ENCODE measurements at regions not wholly inside any gene's neighbourhood (a gene's known extent, or its start where the extent isn't known, plus 50 kb on each side); places are given as distances from the start of the nearest gene placed in this dataset.

GRCh38 chr1:60731321-60731720 is 351.0 kb upstream of the NFIA start:
- CTCF ChIA-PET, result no interaction called here
- H3K27me3 ChIP-seq (replicated peaks; ENCODE audit: insufficient read depth, low read depth, low read length, poor library complexity), result peaks cover 13% of the 10 kb centered on the region
- no peaks in the 10 kb centered on the region for H3K9me3 ChIP-seq (ENCODE audit: low read depth, low read length, poor library complexity, severe bottlenecking)
- no peak for TF ChIP-seq EZH2 (IDR thresholded peaks at IDR 0.05; ENCODE audit: borderline replicate concordance, low read depth, low read length, poor library complexity, severe bottlenecking)
- TF ChIP-seq CTCF (conservative IDR thresholded peaks at IDR 0.05; ENCODE audit: low read depth, low read length), result no peak
- BruUV-seq (replicated peaks), result no TSS peak
- no peaks in the 10 kb centered on the region for H3K4me1 ChIP-seq (ENCODE audit: insufficient read depth, low read length, poor library complexity, severe bottlenecking)
- H3K36me3 ChIP-seq (ENCODE audit: insufficient read depth, low read length, poor library complexity, severe bottlenecking), result no peaks in the 10 kb centered on the region
- H3K4me3 ChIP-seq (ENCODE audit: low read depth, low read length, poor library complexity, severe bottlenecking), result no peak overlapping the region
- POLR2A ChIA-PET (ENCODE audit: low non-redundant PET), result no interaction called here
- no peak overlapping the region for H3K27ac ChIP-seq (ENCODE audit: low read depth, low read length, poor library complexity, severe bottlenecking)
- no peak for DNase-seq (ENCODE audit: low spot score)
- intact Hi-C loops (cut with micrococcal nuclease; ENCODE audit: unreplicated experiment), result no loop called here

- CTCF ChIA-PET, result no interaction called here
- intact Hi-C loops (cut with micrococcal nuclease; ENCODE audit: unreplicated experiment), result no loop called here
- POLR2A ChIA-PET (ENCODE audit: low non-redundant PET), result no interaction called here
These were observed 354.8 kb upstream of the NFIA start for GRCh38 chr1:60727552-60727951.

GRCh38 chr1:60716472-60716871 is 365.9 kb upstream of the NFIA start:
- no peak for DNase-seq (ENCODE audit: low spot score)
- Histone ChIP-seq H3K9me3 (ENCODE audit: low read depth, low read length, poor library complexity, severe bottlenecking) (no peaks in the 10 kb centered on the region), H3K27me3 (replicated peaks; ENCODE audit: insufficient read depth, low read depth, low read length, poor library complexity) (peaks cover 25% of the 10 kb centered on the region), H3K4me3 (ENCODE audit: low read depth, low read length, poor library complexity, severe bottlenecking) (no peak overlapping the region), H3K4me1 (ENCODE audit: insufficient read depth, low read length, poor library complexity, severe bottlenecking) (no peaks in the 10 kb centered on the region), H3K36me3 (ENCODE audit: insufficient read depth, low read length, poor library complexity, severe bottlenecking) (no peaks in the 10 kb centered on the region), H3K27ac (ENCODE audit: low read depth, low read length, poor library complexity, severe bottlenecking) (no peak overlapping the region)
- intact Hi-C loops (cut with micrococcal nuclease; ENCODE audit: unreplicated experiment), result no loop called here
- TF ChIP-seq EZH2 (IDR thresholded peaks at IDR 0.05; ENCODE audit: borderline replicate concordance, low read depth, low read length, poor library complexity, severe bottlenecking), result no peak
- TF ChIP-seq CTCF (conservative IDR thresholded peaks at IDR 0.05; ENCODE audit: low read depth, low read length), result no peak
- ChIA-PET CTCF (no interaction called here), POLR2A (ENCODE audit: low non-redundant PET) (interaction anchor here (0.6 kb wide), 1 partner anchor 1091 kb away, joined by 3 read pairs; no protein-coding TSS in a partner anchor)
- no TSS peak for BruUV-seq (replicated peaks)

More at GRCh38 chr1:60727552-60727951, 354.8 kb upstream of the NFIA start:
- DNase-seq (ENCODE audit: low spot score), result no peak
- no TSS peak for BruUV-seq (replicated peaks)
- no peak overlapping the region for H3K27ac ChIP-seq (ENCODE audit: low read depth, low read length, poor library complexity, severe bottlenecking)
- H3K36me3 ChIP-seq (ENCODE audit: insufficient read depth, low read length, poor library complexity, severe bottlenecking), result no peaks in the 10 kb centered on the region
- TF ChIP-seq CTCF (conservative IDR thresholded peaks at IDR 0.05; ENCODE audit: low read depth, low read length), result no peak
- no peak for TF ChIP-seq EZH2 (IDR thresholded peaks at IDR 0.05; ENCODE audit: borderline replicate concordance, low read depth, low read length, poor library complexity, severe bottlenecking)
- H3K4me1 ChIP-seq (ENCODE audit: insufficient read depth, low read length, poor library complexity, severe bottlenecking), result no peaks in the 10 kb centered on the region
- no peaks in the 10 kb centered on the region for H3K9me3 ChIP-seq (ENCODE audit: low read depth, low read length, poor library complexity, severe bottlenecking)
- H3K27me3 ChIP-seq (replicated peaks; ENCODE audit: insufficient read depth, low read depth, low read length, poor library complexity), result no peaks in the 10 kb centered on the region
- H3K4me3 ChIP-seq (ENCODE audit: low read depth, low read length, poor library complexity, severe bottlenecking), result no peak overlapping the region

All from A673 (cell line).